GM10266 (cell line): ENCODE measurements at regions not wholly inside any gene's neighbourhood (a gene's known extent, or its start where the extent isn't known, plus 50 kb on each side); places are given as distances from the start of the nearest gene placed in this dataset.
"Not testable (repeated sequence)": the region's sequence is repeated elsewhere in the genome, so short reads cannot be mapped to it uniquely, and the experiment has no call there.

ENCODE experiments used
- DNase-seq: peaks from one replicate; pipeline ENCODE4 v3.0.0; 2012; ENCODE audit errors: extremely low spot score
- TF ChIP-seq, protein P1 (sequence below): IDR thresholded peaks from 2 replicates; pipeline ENCODE4 v1.5.1; 2012; ENCODE audit warnings: mild to moderate bottlenecking, low read depth; ENCODE audit not compliant: control insufficient read depth, insufficient read depth; ENCODE audit errors: missing control alignments

DNA sequence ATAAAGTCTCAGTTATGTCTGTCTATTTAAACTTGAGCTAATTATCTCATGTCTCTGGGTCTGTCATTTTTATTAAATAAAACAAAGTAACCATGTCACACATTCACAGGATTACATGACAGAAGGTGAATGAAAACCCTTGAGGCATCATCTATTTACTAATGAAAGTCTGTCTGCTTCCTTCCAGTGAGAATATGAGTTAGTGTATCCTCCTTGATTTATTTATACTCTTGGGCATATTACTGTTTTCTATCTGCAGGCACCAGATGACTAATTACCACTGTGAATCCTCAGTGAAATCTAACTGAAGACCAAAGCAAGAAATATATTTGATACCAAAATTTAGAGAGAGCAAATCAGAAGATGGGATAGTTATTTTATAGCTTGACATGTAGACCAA, 163.7 kb downstream of the CDC14C start:
- DNase-seq = no peak
- TF ChIP-seq, protein P1, sequence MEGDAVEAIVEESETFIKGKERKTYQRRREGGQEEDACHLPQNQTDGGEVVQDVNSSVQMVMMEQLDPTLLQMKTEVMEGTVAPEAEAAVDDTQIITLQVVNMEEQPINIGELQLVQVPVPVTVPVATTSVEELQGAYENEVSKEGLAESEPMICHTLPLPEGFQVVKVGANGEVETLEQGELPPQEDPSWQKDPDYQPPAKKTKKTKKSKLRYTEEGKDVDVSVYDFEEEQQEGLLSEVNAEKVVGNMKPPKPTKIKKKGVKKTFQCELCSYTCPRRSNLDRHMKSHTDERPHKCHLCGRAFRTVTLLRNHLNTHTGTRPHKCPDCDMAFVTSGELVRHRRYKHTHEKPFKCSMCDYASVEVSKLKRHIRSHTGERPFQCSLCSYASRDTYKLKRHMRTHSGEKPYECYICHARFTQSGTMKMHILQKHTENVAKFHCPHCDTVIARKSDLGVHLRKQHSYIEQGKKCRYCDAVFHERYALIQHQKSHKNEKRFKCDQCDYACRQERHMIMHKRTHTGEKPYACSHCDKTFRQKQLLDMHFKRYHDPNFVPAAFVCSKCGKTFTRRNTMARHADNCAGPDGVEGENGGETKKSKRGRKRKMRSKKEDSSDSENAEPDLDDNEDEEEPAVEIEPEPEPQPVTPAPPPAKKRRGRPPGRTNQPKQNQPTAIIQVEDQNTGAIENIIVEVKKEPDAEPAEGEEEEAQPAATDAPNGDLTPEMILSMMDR = no peak

GRCh38 chr7:49089717-49090116, 165.4 kb downstream of the CDC14C start:
- TF ChIP-seq, protein P1 = no peak
- DNase-seq = no peak

- TF ChIP-seq, protein P1 = no peak
- DNase-seq = no peak
Measured at GRCh38 chr7:49091089-49091488, 166.7 kb downstream of the CDC14C start.

DNA sequence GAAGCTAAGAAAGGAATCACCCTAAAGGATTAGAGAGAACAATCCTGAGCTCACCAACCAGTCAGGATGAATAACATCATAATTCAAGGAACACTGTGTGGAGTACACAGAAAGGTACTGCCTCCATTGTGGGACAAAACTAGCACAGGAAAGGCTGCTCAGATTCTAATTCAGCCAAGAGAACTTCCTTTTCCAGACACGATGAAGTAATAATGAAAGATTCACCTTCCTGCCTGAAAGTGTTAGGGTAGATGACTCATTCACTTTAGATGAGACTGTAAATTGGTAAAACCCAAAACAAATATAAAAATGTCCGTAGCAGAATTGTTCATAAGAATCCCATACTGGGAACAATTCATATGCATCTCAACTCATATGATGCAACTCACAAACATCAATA, 167.2 kb downstream of the CDC14C start:
- TF ChIP-seq, protein P1 = no peak

DNA sequence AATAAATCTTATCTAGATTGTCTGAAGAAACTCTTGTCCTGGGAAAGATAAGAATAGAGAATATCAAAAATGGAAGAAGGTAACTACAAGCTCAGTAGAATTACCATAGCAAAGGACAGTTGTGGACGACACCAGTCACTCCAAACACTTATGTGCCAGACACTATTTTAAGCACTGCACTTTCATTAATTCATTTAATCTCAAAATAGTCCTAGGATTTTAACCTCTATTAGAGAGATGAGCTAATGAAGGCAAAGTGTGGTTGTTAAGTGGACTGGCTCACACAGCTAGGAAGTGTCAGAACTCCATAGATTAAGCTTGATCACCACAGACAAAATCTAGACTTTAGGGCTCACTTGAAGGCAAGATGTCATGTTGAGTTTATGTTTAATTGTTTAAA, 168.9 kb downstream of the CDC14C start:
- no peak for DNase-seq
- TF ChIP-seq, protein P1 = no peak

More for the DNA sequence above, 167.2 kb downstream of the CDC14C start:
- no peak for DNase-seq

DNA sequence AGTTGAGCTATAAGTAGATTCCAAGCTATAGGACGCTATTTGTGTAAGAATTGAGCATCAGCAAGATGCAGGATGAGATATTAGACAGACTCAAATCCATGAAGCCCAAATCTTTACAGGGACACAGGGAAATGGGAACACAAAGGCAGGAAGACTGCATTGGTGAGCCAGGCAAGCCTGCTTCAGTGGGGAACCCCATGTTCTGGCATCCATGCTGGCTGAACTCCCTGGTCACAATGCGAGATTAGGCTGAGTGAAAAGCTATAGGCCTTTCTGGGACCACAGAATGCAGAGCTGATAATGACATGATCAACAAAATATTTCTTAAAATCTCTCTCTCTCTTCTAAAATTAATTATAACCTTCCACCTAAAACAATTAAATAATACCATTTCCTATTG, 170.5 kb downstream of the CDC14C start:
- DNase-seq = no peak
- TF ChIP-seq, protein P1 = no peak

DNA sequence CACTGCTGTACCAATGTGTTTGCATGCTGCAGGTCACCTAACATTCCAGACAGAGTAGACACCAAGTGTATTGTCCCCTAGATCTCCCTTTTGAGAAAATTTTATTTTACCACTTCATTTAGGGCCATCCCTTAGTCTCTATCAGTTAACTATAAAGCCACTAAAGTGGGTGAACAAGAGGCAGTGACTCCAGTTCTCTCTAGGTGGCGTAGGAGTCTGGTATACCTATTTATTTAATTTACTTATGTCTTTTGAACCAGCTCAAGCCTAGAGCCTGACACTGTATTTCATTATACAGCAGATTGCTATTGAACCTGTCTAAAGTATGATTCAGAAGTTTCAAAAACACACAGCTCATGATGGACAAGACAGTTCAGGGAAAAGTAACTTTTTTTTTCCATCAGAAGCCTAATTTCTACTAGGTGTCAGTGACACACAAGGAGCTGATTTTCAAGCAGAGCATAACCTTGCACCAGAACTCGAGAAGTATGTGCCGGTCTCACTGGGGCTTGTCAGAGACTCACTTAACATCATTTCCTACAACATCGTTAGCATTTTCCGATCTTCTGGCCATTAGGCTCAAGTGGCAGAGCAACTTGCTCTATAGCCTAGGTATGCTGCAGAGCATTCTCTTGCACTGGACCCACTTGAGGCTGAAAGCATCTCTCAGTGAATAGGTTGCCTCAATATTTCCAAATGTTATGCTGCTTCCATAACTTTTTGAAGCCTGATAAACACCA, 175.4 kb downstream of the CDC14C start:
- no peak for DNase-seq
- TF ChIP-seq, protein P1 = no peak

DNA sequence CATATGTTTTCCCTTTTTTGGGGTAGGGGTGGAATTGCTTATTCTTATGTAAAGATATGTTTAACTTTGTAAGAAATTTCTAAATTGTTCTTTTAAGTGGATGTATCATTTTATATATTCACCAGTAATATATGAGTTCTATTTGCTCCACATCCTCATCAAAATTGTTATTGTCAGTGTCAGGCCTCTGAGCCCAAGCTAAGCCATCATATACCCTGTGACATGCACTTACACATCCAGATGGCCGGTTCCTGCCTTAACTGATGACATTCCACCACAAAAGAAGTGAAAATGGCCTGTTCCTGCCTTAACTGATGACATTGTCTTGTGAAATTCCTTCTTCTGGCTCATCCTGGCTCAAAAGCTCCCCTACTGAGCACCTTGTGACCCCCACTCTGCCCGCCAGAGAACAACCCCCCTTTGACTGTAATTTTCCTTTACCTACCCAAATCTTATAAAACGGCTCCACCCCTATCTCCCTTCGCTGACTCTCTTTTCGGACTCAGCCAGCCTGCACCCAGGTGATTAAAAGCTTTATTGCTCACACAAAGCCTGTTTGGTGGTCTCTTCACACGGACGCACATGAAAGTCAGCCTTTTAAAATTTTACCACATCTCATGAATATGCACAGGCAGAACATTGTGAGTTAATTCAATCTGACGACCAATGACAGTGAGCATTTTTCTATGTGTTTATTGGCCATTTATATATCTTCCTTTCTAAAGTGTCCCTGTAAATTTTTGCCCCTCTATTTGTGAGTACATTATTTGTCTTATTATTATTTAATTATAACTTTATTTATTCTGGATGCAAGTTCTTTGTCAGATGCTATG, 176.8 kb downstream of the CDC14C start:
- DNase-seq = not testable (repeated sequence)
